22Rv1 (cell line): ENCODE measurements at regions not wholly inside any gene's neighbourhood (a gene's known extent, or its start where the extent isn't known, plus 50 kb on each side); places are given as distances from the start of the nearest gene placed in this dataset.

Source experiments
- ZFX ChIP-seq: fragments of 450-650 bp; IDR thresholded peaks from 2 replicates; pipeline ENCODE4 v1.6.1; 2017; ENCODE audit warnings: antibody characterized with exemption, borderline replicate concordance
- TF ChIP-seq, protein P1 (sequence below): fragments of 450-650 bp; IDR thresholded peaks from 2 replicates; pipeline ENCODE4 v1.5.1; 2017; ENCODE audit warnings: mild to moderate bottlenecking

GRCh38 chr4:89469930-89470375 is 162.4 kb upstream of the GPRIN3 start:
- TF ChIP-seq, protein P1, sequence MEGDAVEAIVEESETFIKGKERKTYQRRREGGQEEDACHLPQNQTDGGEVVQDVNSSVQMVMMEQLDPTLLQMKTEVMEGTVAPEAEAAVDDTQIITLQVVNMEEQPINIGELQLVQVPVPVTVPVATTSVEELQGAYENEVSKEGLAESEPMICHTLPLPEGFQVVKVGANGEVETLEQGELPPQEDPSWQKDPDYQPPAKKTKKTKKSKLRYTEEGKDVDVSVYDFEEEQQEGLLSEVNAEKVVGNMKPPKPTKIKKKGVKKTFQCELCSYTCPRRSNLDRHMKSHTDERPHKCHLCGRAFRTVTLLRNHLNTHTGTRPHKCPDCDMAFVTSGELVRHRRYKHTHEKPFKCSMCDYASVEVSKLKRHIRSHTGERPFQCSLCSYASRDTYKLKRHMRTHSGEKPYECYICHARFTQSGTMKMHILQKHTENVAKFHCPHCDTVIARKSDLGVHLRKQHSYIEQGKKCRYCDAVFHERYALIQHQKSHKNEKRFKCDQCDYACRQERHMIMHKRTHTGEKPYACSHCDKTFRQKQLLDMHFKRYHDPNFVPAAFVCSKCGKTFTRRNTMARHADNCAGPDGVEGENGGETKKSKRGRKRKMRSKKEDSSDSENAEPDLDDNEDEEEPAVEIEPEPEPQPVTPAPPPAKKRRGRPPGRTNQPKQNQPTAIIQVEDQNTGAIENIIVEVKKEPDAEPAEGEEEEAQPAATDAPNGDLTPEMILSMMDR = no peak
- no peak for TF ChIP-seq ZFX
